GM21528 (cell line): ENCODE measurements at regions not wholly inside any gene's neighbourhood (a gene's known extent, or its start where the extent isn't known, plus 50 kb on each side); places are given as distances from the start of the nearest gene placed in this dataset.

Source experiments
- ATAC-seq: cut with Tn5 transposase; IDR thresholded peaks from one replicate; pipeline ENCODE4 v1.9.1; 2021; ENCODE audit warnings: mild to moderate bottlenecking, moderate library complexity; ENCODE audit not compliant: unreplicated experiment, low FRiP score

- no peak for ATAC-seq
Observed at GRCh38 chrX:69365755-69366154, 138.4 kb upstream of the NALF2 start.

GRCh38 chrX:69365349-69365748 lies 138.8 kb upstream of the NALF2 start:
- no peak for ATAC-seq

GRCh38 chrX:69362856-69363255 lies 141.3 kb upstream of the NALF2 start:
- ATAC-seq, result no peak

- no peak for ATAC-seq
Observed at GRCh38 chrX:69362354-69362753, 141.8 kb upstream of the NALF2 start.

- no peak for ATAC-seq
Observed at GRCh38 chrX:69361311-69361845, 142.7 kb upstream of the NALF2 start.

GRCh38 chrX:69357317-69357716 lies 146.8 kb upstream of the NALF2 start:
- ATAC-seq, result no peak

- ATAC-seq, result no peak
Observed at GRCh38 chrX:69324851-69325250, 159.6 kb upstream of the PJA1 start.

- no peak for ATAC-seq
Observed at GRCh38 chrX:69323786-69324720, 158.8 kb upstream of the PJA1 start.

- ATAC-seq, result no peak
Observed at GRCh38 chrX:69321789-69322188, 156.5 kb upstream of the PJA1 start.

GRCh38 chrX:69321006-69321655 lies 155.9 kb upstream of the PJA1 start:
- ATAC-seq, result no peak

GRCh38 chrX:69320116-69320515 lies 154.9 kb upstream of the PJA1 start:
- ATAC-seq, result no peak

- ATAC-seq, result no peak
Observed at GRCh38 chrX:69319376-69319775, 154.1 kb upstream of the PJA1 start.

- ATAC-seq, result no peak
Observed at GRCh38 chrX:69318651-69319340, 153.5 kb upstream of the PJA1 start.

GRCh38 chrX:69317721-69318120 lies 152.5 kb upstream of the PJA1 start:
- ATAC-seq, result no peak

- ATAC-seq, result no peak
Observed at GRCh38 chrX:69314436-69315348, 149.4 kb upstream of the PJA1 start.

GRCh38 chrX:69313617-69314290 lies 148.5 kb upstream of the PJA1 start:
- ATAC-seq, result no peak

- no peak for ATAC-seq
Observed at GRCh38 chrX:69311936-69312670, 146.8 kb upstream of the PJA1 start.

- ATAC-seq, result no peak
Observed at GRCh38 chrX:69309074-69309792, 144.0 kb upstream of the PJA1 start.
